GM19351 (cell line): ENCODE measurements at regions not wholly inside any gene's neighbourhood (a gene's known extent, or its start where the extent isn't known, plus 50 kb on each side); places are given as distances from the start of the nearest gene placed in this dataset.
"Not testable (repeated sequence)": the region's sequence is repeated elsewhere in the genome, so short reads cannot be mapped to it uniquely, and the experiment has no call there.

Experiments used
- ATAC-seq: cut with Tn5 transposase; IDR thresholded peaks from one replicate; pipeline ENCODE4 v1.9.1; 2021; ENCODE audit warnings: mild to moderate bottlenecking, moderate library complexity; ENCODE audit not compliant: unreplicated experiment

- no peak for ATAC-seq
These were observed 280.8 kb downstream of the SOX4 start for GRCh38 chr6:21874372-21874771.

- not testable (repeated sequence) for ATAC-seq
These were observed 283.5 kb downstream of the SOX4 start for GRCh38 chr6:21877037-21877436.

GRCh38 chr6:21880249-21880648 is 286.7 kb downstream of the SOX4 start:
- not testable (repeated sequence) for ATAC-seq

GRCh38 chr6:21881969-21882465 is 288.5 kb downstream of the SOX4 start:
- no peak for ATAC-seq

- no peak for ATAC-seq
These were observed 290.2 kb downstream of the SOX4 start for GRCh38 chr6:21883595-21884328.

GRCh38 chr6:21885111-21885510 is 291.6 kb downstream of the SOX4 start:
- ATAC-seq, result no peak

- ATAC-seq, result no peak
These were observed 292.1 kb downstream of the SOX4 start for GRCh38 chr6:21885532-21886114.

- ATAC-seq, result no peak
These were observed 293.1 kb downstream of the SOX4 start for GRCh38 chr6:21886542-21887151.

- ATAC-seq, result no peak
These were observed 294.0 kb downstream of the SOX4 start for GRCh38 chr6:21887231-21888185.

GRCh38 chr6:21891080-21891479 is 297.5 kb downstream of the SOX4 start:
- ATAC-seq, result no peak

GRCh38 chr6:21893793-21894192 is 300.2 kb downstream of the SOX4 start:
- no peak for ATAC-seq

GRCh38 chr6:21895555-21895954 is 302.0 kb downstream of the SOX4 start:
- no peak for ATAC-seq

GRCh38 chr6:21898107-21898796 is 304.7 kb downstream of the SOX4 start:
- no peak for ATAC-seq

GRCh38 chr6:21899708-21900107 is 306.2 kb downstream of the SOX4 start:
- no peak for ATAC-seq

- no peak for ATAC-seq
These were observed 307.2 kb downstream of the SOX4 start for GRCh38 chr6:21900730-21901129.

- no peak for ATAC-seq
These were observed 309.1 kb downstream of the SOX4 start for GRCh38 chr6:21902628-21903169.

- no peak for ATAC-seq
These were observed 312.0 kb downstream of the SOX4 start for GRCh38 chr6:21905531-21905930.

- no peak for ATAC-seq
These were observed 313.3 kb downstream of the SOX4 start for GRCh38 chr6:21906826-21907225.

- no peak for ATAC-seq
These were observed 313.7 kb downstream of the SOX4 start for GRCh38 chr6:21907291-21907690.
